ENCODE measurements at regions not wholly inside any gene's neighbourhood (a gene's known extent, or its start where the extent isn't known, plus 50 kb on each side); places are given as distances from the start of the nearest gene placed in this dataset.

- Histone ChIP-seq H3K4me1 (ENCODE audit: control insufficient read depth in 1 of 2, extremely low read depth in 1 of 2, insufficient read depth in 2 of 2, low read length in 2 of 2) (no peaks in the 10 kb centered on the region), H3K27ac (ENCODE audit: low read length) (no peak overlapping the region), H3K36me3 (ENCODE audit: control insufficient read depth in 2 of 2, extremely low read depth in 1 of 2, insufficient read depth in 1 of 2, low read length in 1 of 2) (no peaks in the 10 kb centered on the region), H3K27me3 (replicated peaks in 1 of 2; ENCODE audit: control insufficient read depth in 2 of 2, extremely low read depth in 1 of 2, insufficient read depth in 2 of 2, low read length in 1 of 2) (no peaks in the 10 kb centered on the region), H3K9me3 (no peaks in the 10 kb centered on the region), H3K4me3 (ENCODE audit: control insufficient read depth in 1 of 2, extremely low read depth in 1 of 2, low read length in 1 of 2) (no peak overlapping the region)
- no peaks in the 10 kb centered on the region for H3K27me3 Mint-ChIP-seq
- no CpG with 5 or more reads among the region's 5 CpGs for WGBS (ENCODE audit: insufficient coverage)
- H3K4me3 Mint-ChIP-seq = no peak overlapping the region
- no peak overlapping the region for H3K27ac Mint-ChIP-seq
- DNase-seq (no peak), ATAC-seq (replicated peaks in 1 of 4) (no peak)
- H3K4me1 Mint-ChIP-seq = no peaks in the 10 kb centered on the region
- H3K9me3 Mint-ChIP-seq = peaks cover 0 to 6% (median 4%) of the 10 kb centered on the region in 3 donors
- H3K36me3 Mint-ChIP-seq = no peaks in the 10 kb centered on the region
- POLR2A ChIA-PET = no interaction called here
- CTCF ChIA-PET = no interaction called here
Measured at GRCh38 chr9:73548201-73548600, 396.5 kb downstream of the ANXA1 start.

GRCh38 chr9:73549991-73550390 is 398.3 kb downstream of the ANXA1 start:
- POLR2A ChIA-PET = no interaction called here
- H3K4me3 Mint-ChIP-seq = no peak overlapping the region
- peaks cover 0 to 6% (median 6%) of the 10 kb centered on the region in 3 donors for H3K9me3 Mint-ChIP-seq
- no peak overlapping the region for H3K4me3 ChIP-seq (ENCODE audit: control insufficient read depth in 1 of 2, extremely low read depth in 1 of 2, low read length in 1 of 2)
- H3K27ac Mint-ChIP-seq = no peak overlapping the region
- no CpG with 5 or more reads among the region's 1 CpG for WGBS (ENCODE audit: insufficient coverage)
- no peaks in the 10 kb centered on the region for H3K36me3 ChIP-seq (ENCODE audit: control insufficient read depth in 2 of 2, extremely low read depth in 1 of 2, insufficient read depth in 1 of 2, low read length in 1 of 2)
- no peaks in the 10 kb centered on the region for H3K9me3 ChIP-seq
- H3K27me3 Mint-ChIP-seq = no peaks in the 10 kb centered on the region
- H3K27me3 ChIP-seq (replicated peaks in 1 of 2; ENCODE audit: control insufficient read depth in 2 of 2, extremely low read depth in 1 of 2, insufficient read depth in 2 of 2, low read length in 1 of 2) = no peaks in the 10 kb centered on the region
- DNase-seq = no peak
- CTCF ChIA-PET = interaction anchor here in 1 of 2 donors (0.6 kb wide), 1 partner anchor 114 kb away, joined by 4 read pairs; no protein-coding TSS in a partner anchor
- H3K4me1 ChIP-seq (ENCODE audit: control insufficient read depth in 1 of 2, extremely low read depth in 1 of 2, insufficient read depth in 2 of 2, low read length in 2 of 2) = no peaks in the 10 kb centered on the region
- H3K27ac ChIP-seq (ENCODE audit: low read length) = no peak overlapping the region
- ATAC-seq (replicated peaks in 1 of 4) = no peak
- H3K4me1 Mint-ChIP-seq = no peaks in the 10 kb centered on the region
- no peaks in the 10 kb centered on the region for H3K36me3 Mint-ChIP-seq

- ATAC-seq (replicated peaks in 1 of 4) = no peak
- Mint-ChIP-seq H3K27ac (no peak overlapping the region), H3K9me3 (peaks cover 0 to 6% (median 0%) of the 10 kb centered on the region in 3 donors), H3K4me1 (no peaks in the 10 kb centered on the region), H3K4me3 (no peak overlapping the region), H3K27me3 (no peaks in the 10 kb centered on the region), H3K36me3 (no peaks in the 10 kb centered on the region)
- CTCF ChIA-PET = no interaction called here
- H3K27me3 ChIP-seq (replicated peaks in 1 of 2; ENCODE audit: control insufficient read depth in 2 of 2, extremely low read depth in 1 of 2, insufficient read depth in 2 of 2, low read length in 1 of 2) = no peaks in the 10 kb centered on the region
- H3K4me1 ChIP-seq (ENCODE audit: control insufficient read depth in 1 of 2, extremely low read depth in 1 of 2, insufficient read depth in 2 of 2, low read length in 2 of 2) = no peaks in the 10 kb centered on the region
- no peaks in the 10 kb centered on the region for H3K36me3 ChIP-seq (ENCODE audit: control insufficient read depth in 2 of 2, extremely low read depth in 1 of 2, insufficient read depth in 1 of 2, low read length in 1 of 2)
- WGBS (ENCODE audit: insufficient coverage) = no CpG with 5 or more reads among the region's 3 CpGs
- no peak overlapping the region for H3K4me3 ChIP-seq (ENCODE audit: control insufficient read depth in 1 of 2, extremely low read depth in 1 of 2, low read length in 1 of 2)
- POLR2A ChIA-PET = no interaction called here
- no peak for DNase-seq
- no peak overlapping the region for H3K27ac ChIP-seq (ENCODE audit: low read length)
- no peaks in the 10 kb centered on the region for H3K9me3 ChIP-seq
Measured at GRCh38 chr9:73553295-73553694, 401.6 kb downstream of the ANXA1 start.

- H3K9me3 ChIP-seq = no peaks in the 10 kb centered on the region
- Mint-ChIP-seq H3K4me3 (no peak overlapping the region), H3K36me3 (no peaks in the 10 kb centered on the region), H3K4me1 (no peaks in the 10 kb centered on the region), H3K9me3 (peaks cover 0 to 7% (median 4%) of the 10 kb centered on the region in 3 donors), H3K27me3 (no peaks in the 10 kb centered on the region), H3K27ac (no peak overlapping the region)
- no peak overlapping the region for H3K4me3 ChIP-seq (ENCODE audit: control insufficient read depth in 1 of 2, extremely low read depth in 1 of 2, low read length in 1 of 2)
- no peaks in the 10 kb centered on the region for H3K36me3 ChIP-seq (ENCODE audit: control insufficient read depth in 2 of 2, extremely low read depth in 1 of 2, insufficient read depth in 1 of 2, low read length in 1 of 2)
- no peaks in the 10 kb centered on the region for H3K4me1 ChIP-seq (ENCODE audit: control insufficient read depth in 1 of 2, extremely low read depth in 1 of 2, insufficient read depth in 2 of 2, low read length in 2 of 2)
- H3K27me3 ChIP-seq (replicated peaks in 1 of 2; ENCODE audit: control insufficient read depth in 2 of 2, extremely low read depth in 1 of 2, insufficient read depth in 2 of 2, low read length in 1 of 2) = no peaks in the 10 kb centered on the region
- DNase-seq = no peak
- ChIA-PET POLR2A (no interaction called here), CTCF (no interaction called here)
- ATAC-seq (replicated peaks in 1 of 4) = no peak
- no peak overlapping the region for H3K27ac ChIP-seq (ENCODE audit: low read length)
Measured at GRCh38 chr9:73558471-73558870, 406.8 kb downstream of the ANXA1 start.

GRCh38 chr9:73565026-73565425 is 413.4 kb downstream of the ANXA1 start:
- ChIA-PET POLR2A (no interaction called here), CTCF (no interaction called here)
- DNase-seq (no peak), ATAC-seq (replicated peaks in 1 of 4) (no peak)
- H3K4me3 Mint-ChIP-seq = no peak overlapping the region
- Histone ChIP-seq H3K9me3 (no peaks in the 10 kb centered on the region), H3K27me3 (replicated peaks in 1 of 2; ENCODE audit: control insufficient read depth in 2 of 2, extremely low read depth in 1 of 2, insufficient read depth in 2 of 2, low read length in 1 of 2) (no peaks in the 10 kb centered on the region), H3K27ac (ENCODE audit: low read length) (no peak overlapping the region), H3K36me3 (ENCODE audit: control insufficient read depth in 2 of 2, extremely low read depth in 1 of 2, insufficient read depth in 1 of 2, low read length in 1 of 2) (no peaks in the 10 kb centered on the region), H3K4me3 (ENCODE audit: control insufficient read depth in 1 of 2, extremely low read depth in 1 of 2, low read length in 1 of 2) (no peak overlapping the region), H3K4me1 (ENCODE audit: control insufficient read depth in 1 of 2, extremely low read depth in 1 of 2, insufficient read depth in 2 of 2, low read length in 2 of 2) (no peaks in the 10 kb centered on the region)
- H3K9me3 Mint-ChIP-seq = peaks cover 2 to 18% (median 3%) of the 10 kb centered on the region in 3 donors
- no peaks in the 10 kb centered on the region for H3K4me1 Mint-ChIP-seq
- 75% methylated on average over 1 of the region's 4 CpGs for WGBS (ENCODE audit: insufficient coverage)
- no peaks in the 10 kb centered on the region for H3K36me3 Mint-ChIP-seq
- H3K27me3 Mint-ChIP-seq = no peaks in the 10 kb centered on the region
- no peak overlapping the region for H3K27ac Mint-ChIP-seq

- no peak overlapping the region for H3K27ac ChIP-seq (ENCODE audit: low read length)
- no peaks in the 10 kb centered on the region for H3K9me3 ChIP-seq
- no peaks in the 10 kb centered on the region for H3K27me3 Mint-ChIP-seq
- ChIA-PET CTCF (no interaction called here), POLR2A (no interaction called here)
- H3K36me3 ChIP-seq (ENCODE audit: control insufficient read depth in 2 of 2, extremely low read depth in 1 of 2, insufficient read depth in 1 of 2, low read length in 1 of 2) = no peaks in the 10 kb centered on the region
- ATAC-seq (replicated peaks in 1 of 4) = no peak
- no peak overlapping the region for H3K4me3 Mint-ChIP-seq
- no peaks in the 10 kb centered on the region for H3K27me3 ChIP-seq (replicated peaks in 1 of 2; ENCODE audit: control insufficient read depth in 2 of 2, extremely low read depth in 1 of 2, insufficient read depth in 2 of 2, low read length in 1 of 2)
- no peak overlapping the region for H3K4me3 ChIP-seq (ENCODE audit: control insufficient read depth in 1 of 2, extremely low read depth in 1 of 2, low read length in 1 of 2)
- no peak for DNase-seq
- no peaks in the 10 kb centered on the region for H3K4me1 ChIP-seq (ENCODE audit: control insufficient read depth in 1 of 2, extremely low read depth in 1 of 2, insufficient read depth in 2 of 2, low read length in 2 of 2)
- no peaks in the 10 kb centered on the region for H3K4me1 Mint-ChIP-seq
- H3K9me3 Mint-ChIP-seq = peaks cover 0 to 18% (median 2%) of the 10 kb centered on the region in 3 donors
- H3K36me3 Mint-ChIP-seq = no peaks in the 10 kb centered on the region
- H3K27ac Mint-ChIP-seq = no peak overlapping the region
Measured at GRCh38 chr9:73565833-73566465, 414.3 kb downstream of the ANXA1 start.

- Mint-ChIP-seq H3K4me3 (no peak overlapping the region), H3K4me1 (no peaks in the 10 kb centered on the region), H3K27ac (no peak overlapping the region), H3K27me3 (no peaks in the 10 kb centered on the region), H3K36me3 (no peaks in the 10 kb centered on the region), H3K9me3 (peaks cover 0 to 18% (median 2%) of the 10 kb centered on the region in 3 donors)
- ChIA-PET POLR2A (no interaction called here), CTCF (no interaction called here)
- no peak for DNase-seq
- ATAC-seq (replicated peaks in 1 of 4) = no peak
- H3K4me3 ChIP-seq (ENCODE audit: control insufficient read depth in 1 of 2, extremely low read depth in 1 of 2, low read length in 1 of 2) = no peak overlapping the region
- no peaks in the 10 kb centered on the region for H3K36me3 ChIP-seq (ENCODE audit: control insufficient read depth in 2 of 2, extremely low read depth in 1 of 2, insufficient read depth in 1 of 2, low read length in 1 of 2)
- H3K27me3 ChIP-seq (replicated peaks in 1 of 2; ENCODE audit: control insufficient read depth in 2 of 2, extremely low read depth in 1 of 2, insufficient read depth in 2 of 2, low read length in 1 of 2) = no peaks in the 10 kb centered on the region
- H3K4me1 ChIP-seq (ENCODE audit: control insufficient read depth in 1 of 2, extremely low read depth in 1 of 2, insufficient read depth in 2 of 2, low read length in 2 of 2) = no peaks in the 10 kb centered on the region
- H3K9me3 ChIP-seq = no peaks in the 10 kb centered on the region
- WGBS (ENCODE audit: insufficient coverage) = no CpG with 5 or more reads among the region's 1 CpG
- no peak overlapping the region for H3K27ac ChIP-seq (ENCODE audit: low read length)
Measured at GRCh38 chr9:73566627-73567026, 415.0 kb downstream of the ANXA1 start.

All from T-cell (primary cell).